ENCODE measurements at regions not wholly inside any gene's neighbourhood (a gene's known extent, or its start where the extent isn't known, plus 50 kb on each side); places are given as distances from the start of the nearest gene placed in this dataset.

DNA sequence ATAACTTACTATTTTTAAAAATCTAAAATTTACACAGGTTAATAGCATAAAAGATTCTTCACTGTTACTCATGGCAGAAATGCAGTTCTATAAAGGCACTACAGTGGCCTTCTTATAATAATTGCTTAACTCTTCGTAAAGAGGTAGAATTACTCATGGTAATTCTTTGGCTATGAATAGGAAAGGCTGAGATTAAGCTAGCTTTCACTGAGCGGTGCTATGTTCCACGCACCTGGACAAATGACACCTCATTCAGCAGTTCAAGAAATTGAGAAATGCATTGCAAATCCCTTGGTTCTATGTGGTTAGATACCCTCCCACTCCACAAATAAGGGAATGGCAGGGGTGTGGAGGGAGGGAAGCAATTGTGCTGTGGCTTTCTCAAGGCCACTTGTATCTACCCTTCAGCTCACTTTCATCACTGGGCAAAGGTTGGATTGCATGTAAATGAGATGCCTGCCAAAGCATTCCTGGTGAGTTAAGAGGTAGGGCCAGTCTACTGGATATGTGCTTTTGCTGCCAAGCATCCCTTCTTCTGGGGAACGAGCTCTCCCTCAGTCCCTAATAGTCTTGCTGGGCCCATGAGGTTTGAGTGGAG lies 210.9 kb downstream of the TEX36 start:
- TF ChIP-seq EZH2 (IDR thresholded peaks at IDR 0.05) (no peak), POLR2AphosphoS5 (IDR thresholded peaks at IDR 0.05; ENCODE audit: borderline replicate concordance, low read depth, low read length) (no peak)

All from SK-N-MC (cell line).